KG1 (cell line): ENCODE measurements at regions not wholly inside any gene's neighbourhood (a gene's known extent, or its start where the extent isn't known, plus 50 kb on each side); places are given as distances from the start of the nearest gene placed in this dataset.
A peak's percentile ranks its signal among the peaks of the same experiment; 100 is the strongest.
"Not testable (repeated sequence)": the region's sequence is repeated elsewhere in the genome, so short reads cannot be mapped to it uniquely, and the experiment has no call there.

ENCODE experiments used
- DNase-seq: peaks from one replicate; lab custom pipeline; 2025; lab: John Stamatoyannopoulos, UW

- no peak for DNase-seq
Measured at GRCh38 chr10:31187607-31188210, 131.3 kb upstream of the ZEB1 start.

GRCh38 chr10:31188792-31189406 is 130.1 kb upstream of the ZEB1 start:
- no peak for DNase-seq

- DNase-seq, result no peak
Measured at GRCh38 chr10:31190488-31190887, 128.5 kb upstream of the ZEB1 start.

- DNase-seq, result no peak
Measured at GRCh38 chr10:31192475-31192874, 126.5 kb upstream of the ZEB1 start.

- DNase-seq, result no peak
Measured at GRCh38 chr10:31194986-31195385, 124.0 kb upstream of the ZEB1 start.

GRCh38 chr10:31197886-31198285 is 121.1 kb upstream of the ZEB1 start:
- no peak for DNase-seq

- DNase-seq, result no peak
Measured at GRCh38 chr10:31204090-31204489, 114.9 kb upstream of the ZEB1 start.

GRCh38 chr10:31207636-31208035 is 111.4 kb upstream of the ZEB1 start:
- DNase-seq, result no peak

GRCh38 chr10:31209478-31209877 is 109.5 kb upstream of the ZEB1 start:
- DNase-seq, result no peak

GRCh38 chr10:31210190-31210589 is 108.8 kb upstream of the ZEB1 start:
- no peak for DNase-seq

GRCh38 chr10:31213959-31214358 is 105.1 kb upstream of the ZEB1 start:
- no peak for DNase-seq

GRCh38 chr10:31215052-31215451 is 104.0 kb upstream of the ZEB1 start:
- no peak for DNase-seq

GRCh38 chr10:31219306-31219705 is 99.7 kb upstream of the ZEB1 start:
- no peak for DNase-seq

GRCh38 chr10:31228780-31229179 is 90.2 kb upstream of the ZEB1 start:
- not testable (repeated sequence) for DNase-seq

GRCh38 chr10:31239961-31240360 is 79.1 kb upstream of the ZEB1 start:
- DNase-seq, result no peak

GRCh38 chr10:31242902-31243301 is 76.1 kb upstream of the ZEB1 start:
- peak; percentile 26 for DNase-seq

- not testable (repeated sequence) for DNase-seq
Measured at GRCh38 chr10:31251118-31251517, 67.9 kb upstream of the ZEB1 start.

- DNase-seq, result no peak
Measured at GRCh38 chr10:31253237-31253636, 65.8 kb upstream of the ZEB1 start.

- no peak for DNase-seq
Measured at GRCh38 chr10:31261511-31262311, 57.3 kb upstream of the ZEB1 start.

- DNase-seq, result no peak
Measured at GRCh38 chr10:31262672-31263071, 56.3 kb upstream of the ZEB1 start.

GRCh38 chr10:31263903-31264302 is 55.1 kb upstream of the ZEB1 start:
- no peak for DNase-seq

- DNase-seq, result no peak
Measured at GRCh38 chr10:31268444-31269303, 50.3 kb upstream of the ZEB1 start.
